A673 (cell line): ENCODE measurements at regions not wholly inside any gene's neighbourhood (a gene's known extent, or its start where the extent isn't known, plus 50 kb on each side); places are given as distances from the start of the nearest gene placed in this dataset.

ENCODE experiments used
- BruUV-seq: library from RNA; stranded (reverse); fragments of 400-500 nt; replicated peaks from 2 replicates; lab custom pipeline; 2021; lab: Mats Ljungman, UMichigan
- CTCF ChIA-PET: fragments of 300-600 bp; sonication (Branson Sonifier 250); formaldehyde crosslinking; loops from one replicate; lab custom pipeline; 2022; ENCODE audit warnings: antibody characterized with exemption; lab: Charles Lee
- POLR2A ChIA-PET: fragments of 300-600 bp; sonication (Branson Sonifier 250); formaldehyde crosslinking; loops from one replicate; lab custom pipeline; 2022; ENCODE audit warnings: antibody characterized with exemption; ENCODE audit not compliant: low non-redundant PET; lab: Charles Lee
- DNase-seq: peaks from one replicate; pipeline ENCODE4 v3.0.0-alpha.2; 2015; ENCODE audit warnings: low spot score
- H3K27ac ChIP-seq: fragments of 200-600 bp; sonication (generic); 2 replicates; pipeline ENCODE4 v1.5.1; 2016; ENCODE audit warnings: mixed run types, low read depth, mild to moderate bottlenecking, mixed read lengths, antibody characterized with exemption, low read length; ENCODE audit not compliant: poor library complexity, severe bottlenecking
- H3K27me3 ChIP-seq: fragments of 200-600 bp; sonication (generic); replicated peaks from 2 replicates; pipeline ENCODE4 v1.6.1; 2017; ENCODE audit warnings: mixed run types, low read depth, mild to moderate bottlenecking, mixed read lengths, antibody characterized with exemption, low read length; ENCODE audit not compliant: insufficient read depth, poor library complexity
- H3K36me3 ChIP-seq: fragments of 200-600 bp; sonication (generic); 2 replicates; pipeline ENCODE4 v1.6.1; 2016; ENCODE audit warnings: mixed run types, mild to moderate bottlenecking, mixed read lengths, antibody characterized with exemption, low read length; ENCODE audit not compliant: insufficient read depth, poor library complexity, severe bottlenecking
- H3K4me1 ChIP-seq: fragments of 200-600 bp; sonication (generic); 2 replicates; pipeline ENCODE4 v1.6.1; 2017; ENCODE audit warnings: mixed run types, mild to moderate bottlenecking, mixed read lengths, antibody characterized with exemption, low read length; ENCODE audit not compliant: insufficient read depth, poor library complexity, severe bottlenecking
- H3K4me3 ChIP-seq: fragments of 200-600 bp; sonication (generic); 2 replicates; pipeline ENCODE4 v1.5.1; 2016; ENCODE audit warnings: low read depth, mixed run types, mild to moderate bottlenecking, mixed read lengths, low read length; ENCODE audit not compliant: poor library complexity, severe bottlenecking
- H3K9me3 ChIP-seq: fragments of 200-600 bp; sonication (generic); 2 replicates; pipeline ENCODE4 v1.6.1; 2016; ENCODE audit warnings: mixed run types, low read depth, mild to moderate bottlenecking, mixed read lengths, antibody characterized with exemption, low read length; ENCODE audit not compliant: poor library complexity, severe bottlenecking
- CTCF ChIP-seq: fragments of 300-800, 200-600 bp; sonication (generic); conservative IDR thresholded peaks from 2 replicates; pipeline ENCODE4 v1.5.1; 2017; ENCODE audit warnings: low read depth, mild to moderate bottlenecking, antibody characterized with exemption, low read length, moderate library complexity, mixed read lengths
- EZH2 ChIP-seq: fragments of 200-600 bp; sonication (generic); IDR thresholded peaks from 2 replicates; pipeline ENCODE4 v1.6.1; 2017; ENCODE audit warnings: borderline replicate concordance, low read depth, mild to moderate bottlenecking, mixed read lengths, antibody characterized with exemption, low read length; ENCODE audit not compliant: poor library complexity, severe bottlenecking
- intact Hi-C: fragments of 100-400 bp; cut with micrococcal nuclease; formaldehyde crosslinking; loops from one replicate; pipeline ENCODE4 v1.10.0; 2022; ENCODE audit not compliant: unreplicated experiment

GRCh38 chr5:33229216-33229615 lies 211.5 kb upstream of the TARS1 start:
- H3K27me3 ChIP-seq, result no peaks in the 10 kb centered on the region
- DNase-seq, result no peak
- intact Hi-C loops, result no loop called here
- H3K27ac ChIP-seq, result no peak overlapping the region
- POLR2A ChIA-PET, result no interaction called here
- H3K36me3 ChIP-seq, result no peaks in the 10 kb centered on the region
- peaks cover 9% of the 10 kb centered on the region for H3K4me1 ChIP-seq
- H3K4me3 ChIP-seq, result no peak overlapping the region
- CTCF ChIA-PET, result no interaction called here
- no peak for TF ChIP-seq CTCF
- TF ChIP-seq EZH2, result no peak
- no peaks in the 10 kb centered on the region for H3K9me3 ChIP-seq
- BruUV-seq, result no TSS peak

DNA sequence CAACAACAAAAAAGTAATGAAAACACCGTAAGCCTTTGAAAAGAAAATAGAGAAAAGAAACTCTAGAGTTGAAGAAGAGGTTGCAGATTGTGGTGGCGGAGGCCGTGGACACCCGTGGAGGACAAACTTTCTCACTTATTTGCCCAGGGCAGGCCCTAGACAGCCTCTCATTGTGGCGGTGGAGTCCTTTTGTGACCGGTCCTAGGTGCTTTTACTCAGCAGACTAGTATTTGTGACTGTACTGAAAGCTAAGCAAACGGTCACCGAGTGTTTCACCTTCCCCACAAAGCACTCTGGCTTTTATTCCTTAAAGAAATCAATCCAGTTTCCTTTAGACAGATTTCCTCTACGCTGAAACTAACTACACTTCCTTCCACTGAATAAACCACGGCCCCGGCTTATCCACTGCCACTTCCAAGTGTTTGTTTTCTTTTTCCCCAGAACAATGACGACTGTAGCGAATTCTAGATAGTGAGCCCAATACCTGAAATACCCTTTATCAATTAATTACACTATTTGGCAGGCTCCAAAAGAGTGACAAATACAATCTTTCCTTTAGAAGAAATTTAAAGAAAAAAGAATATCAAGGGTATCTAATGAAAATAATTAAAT lies 210.2 kb upstream of the TARS1 start:
- no peaks in the 10 kb centered on the region for H3K36me3 ChIP-seq
- H3K9me3 ChIP-seq, result no peaks in the 10 kb centered on the region
- no peak overlapping the region for H3K4me3 ChIP-seq
- intact Hi-C loops, result no loop called here
- BruUV-seq, result no TSS peak
- POLR2A ChIA-PET, result no interaction called here
- H3K4me1 ChIP-seq, result peaks cover 9% of the 10 kb centered on the region
- TF ChIP-seq EZH2 (no peak), CTCF (no peak)
- no peak overlapping the region for H3K27ac ChIP-seq
- no peaks in the 10 kb centered on the region for H3K27me3 ChIP-seq
- CTCF ChIA-PET, result no interaction called here
- no peak for DNase-seq

- H3K36me3 ChIP-seq, result no peaks in the 10 kb centered on the region
- CTCF ChIA-PET, result no interaction called here
- TF ChIP-seq EZH2, result no peak
- no peak for TF ChIP-seq CTCF
- DNase-seq, result no peak
- H3K27ac ChIP-seq, result no peak overlapping the region
- intact Hi-C loops, result no loop called here
- H3K27me3 ChIP-seq, result no peaks in the 10 kb centered on the region
- H3K4me3 ChIP-seq, result no peak overlapping the region
- H3K9me3 ChIP-seq, result no peaks in the 10 kb centered on the region
- H3K4me1 ChIP-seq, result peaks cover 9% of the 10 kb centered on the region
- BruUV-seq, result no TSS peak
- POLR2A ChIA-PET, result no interaction called here
Measured at GRCh38 chr5:33231214-33231710, 209.5 kb upstream of the TARS1 start.
